HCT116 (cell line): ENCODE measurements at regions not wholly inside any gene's neighbourhood (a gene's known extent, or its start where the extent isn't known, plus 50 kb on each side); places are given as distances from the start of the nearest gene placed in this dataset.

Experiments
- EZH2phosphoT487 ChIP-seq: fragments of 200-600 bp; IDR thresholded peaks from 2 replicates; pipeline ENCODE4 v1.6.1; 2018; ENCODE audit warnings: antibody characterized with exemption, borderline replicate concordance
- POLR2A ChIP-seq: IDR thresholded peaks from 2 replicates; pipeline ENCODE4 v1.7.0; 2011; ENCODE audit warnings: borderline replicate concordance; ENCODE audit not compliant: insufficient read depth, insufficient read length; ENCODE audit errors: extremely low read depth
- SIN3A ChIP-seq: IDR thresholded peaks from 2 replicates; pipeline ENCODE4 v1.6.1; 2012; ENCODE audit warnings: low read depth
- TF ChIP-seq, protein P1 (sequence below), 3 experiments: fragments of 200-600 bp in 1 of 3; sonication (generic) in 1 of 3; IDR thresholded peaks in 2 of 3; conservative IDR thresholded peaks in 1 of 3; 2 replicates each; pipeline ENCODE4 v1.5.1; 2012 to 2017; ENCODE audit warnings: low read depth in 2 of 3, low read length in 2 of 3, antibody characterized with exemption in 1 of 3, borderline replicate concordance in 1 of 3, control low read depth in 1 of 3, mild to moderate bottlenecking in 1 of 3, mixed read lengths in 1 of 3, mixed run types in 1 of 3, moderate library complexity in 1 of 3; ENCODE audit not compliant: insufficient read depth in 1 of 3

DNA sequence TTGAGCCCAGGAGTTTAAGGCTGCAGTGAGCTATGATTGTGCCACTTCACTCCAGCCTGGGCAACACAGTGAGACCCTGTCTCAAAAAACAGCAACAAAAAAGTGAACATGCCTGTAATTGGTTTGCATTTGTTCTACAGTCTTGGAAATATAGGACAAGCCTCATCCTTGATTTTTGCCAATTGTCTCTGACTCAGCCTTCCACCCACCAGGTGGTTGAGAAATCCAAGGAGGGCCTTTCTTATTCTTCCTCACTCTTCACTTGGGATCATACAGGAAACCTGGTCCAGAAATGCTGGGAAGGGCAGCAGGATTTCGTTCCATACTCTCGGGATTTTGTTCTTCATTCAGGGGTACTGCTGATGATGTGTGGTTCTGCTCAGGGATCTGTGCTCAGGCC is 94.6 kb downstream of the CDC42EP3 start:
- TF ChIP-seq, protein P1, sequence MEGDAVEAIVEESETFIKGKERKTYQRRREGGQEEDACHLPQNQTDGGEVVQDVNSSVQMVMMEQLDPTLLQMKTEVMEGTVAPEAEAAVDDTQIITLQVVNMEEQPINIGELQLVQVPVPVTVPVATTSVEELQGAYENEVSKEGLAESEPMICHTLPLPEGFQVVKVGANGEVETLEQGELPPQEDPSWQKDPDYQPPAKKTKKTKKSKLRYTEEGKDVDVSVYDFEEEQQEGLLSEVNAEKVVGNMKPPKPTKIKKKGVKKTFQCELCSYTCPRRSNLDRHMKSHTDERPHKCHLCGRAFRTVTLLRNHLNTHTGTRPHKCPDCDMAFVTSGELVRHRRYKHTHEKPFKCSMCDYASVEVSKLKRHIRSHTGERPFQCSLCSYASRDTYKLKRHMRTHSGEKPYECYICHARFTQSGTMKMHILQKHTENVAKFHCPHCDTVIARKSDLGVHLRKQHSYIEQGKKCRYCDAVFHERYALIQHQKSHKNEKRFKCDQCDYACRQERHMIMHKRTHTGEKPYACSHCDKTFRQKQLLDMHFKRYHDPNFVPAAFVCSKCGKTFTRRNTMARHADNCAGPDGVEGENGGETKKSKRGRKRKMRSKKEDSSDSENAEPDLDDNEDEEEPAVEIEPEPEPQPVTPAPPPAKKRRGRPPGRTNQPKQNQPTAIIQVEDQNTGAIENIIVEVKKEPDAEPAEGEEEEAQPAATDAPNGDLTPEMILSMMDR (IDR thresholded peaks at IDR 0.05 in 2 of 3, conservative IDR thresholded peaks at IDR 0.05 in 1 of 3; ENCODE audit: borderline replicate concordance in 1 of 3, insufficient read depth in 1 of 3, low read depth in 2 of 3, low read length in 2 of 3) = no peak
- TF ChIP-seq EZH2phosphoT487 (no peak), POLR2A (no peak), SIN3A (no peak)
